ENCODE measurements at regions not wholly inside any gene's neighbourhood (a gene's known extent, or its start where the extent isn't known, plus 50 kb on each side); places are given as distances from the start of the nearest gene placed in this dataset.

- no peak for DNase-seq
Measured at GRCh38 chr1:18018366-18018765, 89.2 kb upstream of the IGSF21 start.

- peak; percentile 32 for DNase-seq
Measured at GRCh38 chr1:18020021-18020817, 87.4 kb upstream of the IGSF21 start.

- DNase-seq, result no peak
Measured at GRCh38 chr1:18021242-18021641, 86.4 kb upstream of the IGSF21 start.

GRCh38 chr1:18032172-18032859, 75.3 kb upstream of the IGSF21 start:
- DNase-seq, result no peak

GRCh38 chr1:18035145-18035544, 72.5 kb upstream of the IGSF21 start:
- DNase-seq, result no peak

GRCh38 chr1:18037651-18038050, 69.9 kb upstream of the IGSF21 start:
- DNase-seq, result peak; percentile 93

GRCh38 chr1:18038051-18038450, 69.5 kb upstream of the IGSF21 start:
- DNase-seq, result no peak

- no peak for DNase-seq
Measured at GRCh38 chr1:18039102-18039501, 68.5 kb upstream of the IGSF21 start.

- DNase-seq, result peak; percentile 72
Measured at GRCh38 chr1:18041102-18041501, 66.5 kb upstream of the IGSF21 start.

- DNase-seq, result no peak
Measured at GRCh38 chr1:18041685-18042355, 65.8 kb upstream of the IGSF21 start.

GRCh38 chr1:18043871-18044270, 63.7 kb upstream of the IGSF21 start:
- DNase-seq, result no peak

GRCh38 chr1:18045203-18045602, 62.4 kb upstream of the IGSF21 start:
- DNase-seq, result no peak

- DNase-seq, result no peak
Measured at GRCh38 chr1:18045621-18046020, 62.0 kb upstream of the IGSF21 start.

- no peak for DNase-seq
Measured at GRCh38 chr1:18047122-18047521, 60.5 kb upstream of the IGSF21 start.

GRCh38 chr1:18049228-18049627, 58.4 kb upstream of the IGSF21 start:
- no peak for DNase-seq

- no peak for DNase-seq
Measured at GRCh38 chr1:18052671-18053070, 54.9 kb upstream of the IGSF21 start.

- no peak for DNase-seq
Measured at GRCh38 chr1:18055156-18055555, 52.4 kb upstream of the IGSF21 start.

- DNase-seq, result no peak
Measured at GRCh38 chr1:18056545-18056944, 51.1 kb upstream of the IGSF21 start.

GRCh38 chr1:18057623-18058022, 50.0 kb upstream of the IGSF21 start:
- no peak for DNase-seq

Data from RPMI8226 (cell line).